ENCODE measurements at regions not wholly inside any gene's neighbourhood (a gene's known extent, or its start where the extent isn't known, plus 50 kb on each side); places are given as distances from the start of the nearest gene placed in this dataset.

- DNase-seq (ENCODE audit: low read depth), result no peak
Measured at GRCh38 chr6:126091466-126091865, 105.1 kb downstream of the TRMT11 start.

DNA sequence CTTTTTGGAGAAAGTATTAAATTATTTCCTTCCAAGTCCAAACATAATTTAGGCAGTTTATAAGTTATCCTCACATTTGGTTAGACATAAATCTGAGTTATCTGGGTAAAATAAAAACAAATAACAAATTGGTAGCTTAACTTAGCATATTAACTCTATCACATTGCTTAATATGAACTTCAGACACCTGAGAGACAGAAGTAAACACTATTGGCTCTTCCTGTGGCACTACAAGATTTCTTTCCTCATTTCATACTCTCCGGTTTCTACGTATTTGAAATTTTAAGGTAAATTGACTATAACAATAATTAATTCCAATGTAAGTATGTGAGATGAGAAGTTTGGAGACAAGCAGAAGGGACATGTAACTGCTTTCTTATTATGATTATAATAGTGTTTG, 106.8 kb downstream of the TRMT11 start:
- no peak for DNase-seq (ENCODE audit: low read depth)

DNA sequence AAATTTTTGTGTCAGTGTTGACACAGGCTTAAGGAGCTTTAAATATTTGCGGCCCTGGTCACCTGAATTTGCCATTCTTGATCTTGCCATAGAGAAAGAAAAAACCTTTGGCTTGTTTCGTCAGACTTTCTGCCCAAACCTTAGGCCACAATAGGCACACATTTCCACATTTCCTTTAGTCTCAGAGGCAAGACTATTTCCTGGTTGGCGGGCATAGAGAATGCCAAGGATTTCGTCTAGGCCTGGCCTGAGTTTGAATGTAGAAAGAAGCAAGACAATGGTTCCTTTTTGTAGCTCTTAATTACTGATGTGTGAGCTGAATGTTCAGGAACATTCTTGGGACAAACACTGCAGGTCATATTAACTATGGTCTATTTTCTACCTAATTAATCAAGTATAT, 108.1 kb downstream of the TRMT11 start:
- no peak for DNase-seq (ENCODE audit: low read depth)

DNA sequence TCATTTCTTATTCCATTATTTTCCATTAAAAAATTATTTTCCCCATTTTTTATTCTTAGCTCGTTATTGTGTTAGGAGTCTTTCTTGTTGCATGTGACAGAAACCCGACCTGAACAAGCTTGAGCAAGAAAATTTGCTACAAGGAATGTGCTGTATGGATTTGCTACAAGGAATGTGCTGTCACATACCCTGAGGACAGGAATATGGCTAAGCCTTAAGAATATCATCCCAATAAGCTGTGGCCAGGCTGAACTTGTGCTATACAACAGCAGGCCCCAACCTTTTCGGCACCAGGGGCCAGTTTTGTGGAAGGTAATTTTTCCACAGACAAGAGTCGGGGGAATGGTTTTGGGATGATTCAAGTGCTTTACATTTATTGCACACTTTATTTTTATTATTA, 114.0 kb downstream of the TRMT11 start:
- DNase-seq (ENCODE audit: low read depth), result no peak

- DNase-seq (ENCODE audit: low read depth), result no peak
Measured at GRCh38 chr6:126102358-126102757, 116.0 kb downstream of the TRMT11 start.

DNA sequence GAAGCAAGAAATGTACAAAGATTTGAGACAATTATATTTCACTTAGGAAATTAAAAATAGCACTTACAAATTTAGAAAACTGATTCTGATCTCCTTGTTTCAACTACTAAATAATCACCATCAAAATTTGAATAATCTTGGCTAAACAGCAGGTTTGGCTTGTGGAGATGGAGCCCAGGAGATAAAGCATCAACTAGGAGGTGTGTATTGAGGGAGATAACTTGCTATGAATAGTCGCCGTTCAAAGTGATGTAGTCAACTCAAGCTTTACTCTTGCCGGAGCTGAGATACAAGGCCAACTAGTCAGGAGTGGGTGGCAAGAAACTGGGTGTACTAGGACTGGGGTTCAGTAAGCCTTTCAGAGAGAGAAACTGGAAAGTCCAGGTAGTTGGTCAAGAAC, 117.7 kb downstream of the TRMT11 start:
- DNase-seq (ENCODE audit: low read depth), result no peak

DNA sequence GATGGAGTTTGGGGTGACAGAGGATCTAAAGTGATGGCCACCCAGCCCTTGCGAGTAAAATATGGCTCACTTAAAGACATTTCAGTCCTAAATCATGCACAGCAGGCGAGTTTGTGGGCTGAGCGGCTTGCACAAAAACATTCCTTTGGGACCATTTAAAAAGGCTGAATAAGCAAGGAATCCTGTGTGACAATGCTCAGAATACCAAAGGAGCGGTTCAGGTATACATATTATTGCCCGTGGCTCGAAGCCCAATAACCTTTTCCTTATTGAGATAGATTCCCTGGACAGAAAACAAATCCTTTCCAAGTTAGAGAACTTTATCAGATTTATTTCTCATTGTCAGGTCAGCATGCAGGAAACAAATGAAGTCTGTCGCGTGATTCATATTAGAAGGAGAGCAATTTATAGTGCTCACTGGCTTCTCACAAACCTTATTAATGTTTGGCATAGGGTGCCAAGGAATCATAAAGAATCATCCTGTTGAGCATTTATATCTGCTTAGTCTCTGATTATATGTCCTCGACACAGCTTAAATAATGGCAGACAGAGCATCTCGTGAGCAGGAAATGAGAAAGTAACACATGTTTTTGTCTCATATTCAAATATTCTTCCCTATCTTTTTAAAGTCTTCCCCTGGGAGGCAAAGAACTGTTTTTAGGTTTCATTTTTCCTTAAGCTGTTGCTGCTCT, 121.3 kb downstream of the TRMT11 start:
- peak; percentile 28 for DNase-seq (ENCODE audit: low read depth)

DNA sequence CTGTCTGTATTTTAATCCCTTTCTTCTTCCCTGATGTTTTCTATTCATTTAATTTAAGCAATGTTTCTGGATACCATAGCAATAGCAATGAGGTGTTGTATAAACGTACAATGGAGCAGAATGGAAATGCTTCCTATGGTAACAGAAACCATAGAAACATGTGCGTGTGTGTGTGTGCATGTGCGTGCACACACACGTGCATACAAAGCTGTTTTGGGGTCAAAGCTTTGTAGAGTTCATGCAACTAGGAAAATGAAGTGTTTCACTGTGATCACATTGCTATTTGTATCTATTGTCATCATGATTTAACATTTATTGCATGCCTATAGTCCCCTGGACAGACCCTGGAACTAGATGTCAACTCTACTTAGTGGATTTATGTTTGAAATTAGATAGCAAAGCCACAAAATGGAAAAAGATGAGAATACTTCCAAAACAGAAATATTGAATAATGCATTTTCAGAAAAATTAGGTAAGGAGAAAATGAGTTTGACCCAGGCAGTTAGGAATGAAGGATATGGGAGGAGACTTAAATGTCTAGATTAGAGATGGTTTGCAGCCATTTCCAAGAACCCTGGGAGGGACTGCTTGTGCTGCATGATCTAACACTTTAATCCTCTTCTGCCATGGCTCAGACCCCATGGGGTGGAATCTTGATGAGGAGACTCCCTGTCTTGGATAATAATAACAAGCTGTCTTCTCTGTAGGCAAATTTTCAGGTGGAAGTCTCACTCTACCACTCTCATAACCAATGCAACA, 124.4 kb downstream of the TRMT11 start:
- no peak for DNase-seq (ENCODE audit: low read depth)

DNA sequence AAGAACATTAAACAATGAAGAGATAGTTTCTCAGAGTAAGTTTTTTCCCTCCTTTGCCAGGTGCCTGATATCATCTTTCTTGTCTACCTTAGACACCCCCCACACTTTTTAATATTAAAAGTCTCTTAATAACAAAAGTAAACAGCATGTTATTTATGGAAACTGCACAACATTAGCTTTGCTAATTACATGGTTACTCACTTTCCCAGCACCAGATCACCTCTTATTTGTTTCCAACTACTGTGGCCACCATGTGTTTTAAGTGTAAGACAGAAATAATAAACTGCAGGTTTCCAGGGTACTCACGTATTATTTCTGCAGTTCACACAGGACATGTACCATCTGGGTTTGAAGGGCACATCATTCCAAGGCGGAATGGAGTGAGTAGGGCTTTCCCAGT, 125.0 kb downstream of the TRMT11 start:
- DNase-seq (ENCODE audit: low read depth), result no peak

- DNase-seq (ENCODE audit: low read depth), result no peak
Measured at GRCh38 chr6:126112171-126112632, 125.9 kb downstream of the TRMT11 start.

DNA sequence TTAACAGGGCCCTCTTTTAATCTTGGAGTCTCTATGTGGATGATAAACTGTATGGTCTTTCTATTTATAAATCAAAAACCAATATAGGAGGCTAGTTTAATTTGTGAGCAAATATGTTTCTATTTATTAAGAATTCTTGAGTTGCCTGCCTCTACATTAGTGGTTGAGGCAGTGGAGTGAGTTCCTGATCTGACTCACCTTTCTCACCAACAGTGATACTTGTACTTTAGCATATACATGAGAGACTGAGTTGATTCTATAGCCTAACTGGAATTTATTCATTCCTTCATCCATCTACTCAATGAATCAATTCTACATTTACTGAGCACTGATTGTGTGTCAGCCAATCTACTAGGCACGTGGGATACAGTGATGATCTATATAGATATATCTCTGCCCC, 126.9 kb downstream of the TRMT11 start:
- no peak for DNase-seq (ENCODE audit: low read depth)

DNA sequence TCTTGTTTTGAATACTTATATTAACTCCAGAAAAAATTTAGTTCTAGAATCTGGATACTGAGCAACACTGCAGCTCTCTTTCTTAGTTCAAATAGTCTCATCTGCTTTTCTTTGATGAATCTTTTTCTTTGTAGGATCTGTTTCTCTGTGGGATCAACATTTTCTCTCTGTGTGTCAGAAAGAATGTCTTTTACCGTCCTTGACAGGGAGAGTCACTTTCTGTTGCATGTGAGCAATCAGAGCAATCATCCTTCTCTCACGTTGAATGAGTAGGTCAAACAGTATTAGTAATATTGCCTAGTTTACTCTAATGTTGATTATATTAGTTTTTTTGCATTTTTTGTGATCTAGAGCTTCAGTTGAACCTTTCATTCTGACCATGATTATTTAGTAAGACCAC, 130.9 kb downstream of the TRMT11 start:
- DNase-seq (ENCODE audit: low read depth), result no peak

GRCh38 chr6:126118058-126118755, 131.9 kb downstream of the TRMT11 start:
- DNase-seq (ENCODE audit: low read depth), result peak; percentile 62

- DNase-seq (ENCODE audit: low read depth), result no peak
Measured at GRCh38 chr6:126118936-126119335, 132.6 kb downstream of the TRMT11 start.

DNA sequence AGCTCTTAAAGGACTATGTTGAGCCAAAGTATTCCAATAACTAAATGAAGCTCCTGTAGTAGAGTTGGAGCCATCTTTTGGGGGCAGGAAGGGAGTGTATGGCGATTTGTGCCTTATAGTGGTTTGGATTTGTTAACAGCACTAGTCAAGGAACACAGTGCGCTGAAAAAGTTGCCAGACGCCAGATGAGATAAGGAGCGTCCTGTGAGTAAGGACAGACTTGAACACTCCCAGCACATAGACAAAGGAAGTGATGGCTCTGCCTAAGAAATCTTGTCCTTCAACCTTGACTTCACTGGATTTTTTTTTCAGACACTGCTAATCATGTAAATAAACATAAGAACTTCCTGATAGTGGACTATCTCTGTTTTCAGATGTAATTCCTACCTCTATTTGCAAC, 136.9 kb downstream of the TRMT11 start:
- DNase-seq (ENCODE audit: low read depth), result no peak

DNA sequence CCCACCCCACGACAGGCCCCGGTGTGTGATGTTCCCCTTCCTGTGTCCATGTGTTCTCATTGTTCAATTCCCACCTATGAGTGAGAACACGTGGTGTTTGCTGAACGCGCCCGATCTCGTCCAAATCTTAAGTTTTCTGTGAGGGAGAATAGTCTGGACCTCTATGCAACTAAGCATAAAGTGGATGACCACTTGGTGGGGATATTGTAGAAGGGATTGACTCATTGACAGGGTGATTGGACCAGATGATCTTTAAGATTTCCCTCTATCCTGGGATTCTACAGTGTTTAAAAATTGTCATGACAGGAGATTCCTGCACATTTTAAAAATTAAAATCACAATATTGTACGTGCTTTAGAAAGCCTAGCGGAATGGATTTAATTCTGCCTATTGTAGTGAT, 141.3 kb downstream of the TRMT11 start:
- no peak for DNase-seq (ENCODE audit: low read depth)

- DNase-seq (ENCODE audit: low read depth), result no peak
Measured at GRCh38 chr6:126131246-126131645, 144.9 kb downstream of the TRMT11 start.

DNA sequence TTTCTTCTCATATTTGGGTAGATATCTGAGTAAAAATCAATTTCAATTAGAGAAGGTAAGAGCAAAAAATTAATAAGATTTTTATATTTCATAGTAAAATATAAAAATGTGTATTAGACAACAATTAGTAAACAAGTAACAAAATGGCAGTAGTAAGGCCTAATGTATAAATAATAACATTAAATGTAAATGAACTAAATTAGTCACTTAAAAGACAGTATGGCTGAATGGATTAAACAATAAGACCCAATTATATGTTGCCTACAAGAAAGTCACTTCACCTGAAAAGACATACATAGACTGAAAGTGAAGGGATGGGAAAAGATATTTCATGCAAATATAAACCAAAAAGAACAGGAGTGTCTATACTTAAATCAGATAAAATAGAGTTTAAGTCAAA, 147.6 kb downstream of the TRMT11 start:
- no peak for DNase-seq (ENCODE audit: low read depth)

GRCh38 chr6:126134491-126134890, 148.2 kb downstream of the TRMT11 start:
- DNase-seq (ENCODE audit: low read depth), result no peak

DNA sequence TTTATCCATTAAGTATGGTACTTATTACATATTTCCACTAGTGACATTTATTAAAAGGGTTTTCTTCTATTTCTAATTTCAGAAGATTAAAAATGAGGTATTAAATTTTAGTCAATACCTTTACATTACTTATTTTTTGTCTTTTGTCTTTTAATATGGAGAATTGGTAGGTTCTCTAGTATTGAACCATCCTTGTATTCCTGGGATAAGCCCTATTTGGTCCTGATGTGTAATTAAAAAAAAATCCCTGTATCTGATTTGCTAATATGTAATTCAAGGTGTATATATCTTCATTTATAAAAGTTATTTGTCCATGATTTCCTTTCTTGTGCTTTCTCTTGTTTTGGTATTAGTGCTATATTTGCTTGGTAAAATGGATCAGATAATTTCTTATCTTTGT, 153.7 kb downstream of the TRMT11 start:
- no peak for DNase-seq (ENCODE audit: low read depth)

- DNase-seq (ENCODE audit: low read depth), result no peak
Measured at GRCh38 chr6:126143761-126144251, 157.5 kb downstream of the TRMT11 start.

DNA sequence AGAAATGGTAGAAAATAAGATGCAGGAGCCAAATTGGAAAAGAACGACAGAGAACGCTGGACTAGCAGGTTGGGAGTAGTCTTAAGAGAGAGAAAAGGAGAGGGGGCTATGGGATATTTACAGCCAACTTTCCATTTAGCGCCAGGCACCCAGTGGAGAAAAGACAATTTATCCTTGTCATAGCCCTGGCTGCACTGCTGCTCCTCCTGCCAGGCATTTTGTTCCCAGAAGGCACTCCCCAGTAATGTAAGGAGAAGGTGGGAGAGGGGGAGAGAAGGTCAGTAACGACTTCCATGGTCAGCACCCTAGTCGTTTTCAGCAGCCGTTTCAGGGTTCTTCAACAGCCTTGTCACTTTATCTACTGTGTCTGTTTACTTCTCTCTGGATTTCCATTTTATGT, 159.0 kb downstream of the TRMT11 start:
- no peak for DNase-seq (ENCODE audit: low read depth)

Data from forelimb muscle (tissue), 1 donor.